HuH-7 (cell line): ENCODE measurements at regions not wholly inside any gene's neighbourhood (a gene's known extent, or its start where the extent isn't known, plus 50 kb on each side); places are given as distances from the start of the nearest gene placed in this dataset.
"Not testable (repeated sequence)": the region's sequence is repeated elsewhere in the genome, so short reads cannot be mapped to it uniquely, and the experiment has no call there.

ENCODE experiments used
- DNase-seq: peaks from one replicate; pipeline ENCODE4 v3.0.0; 2011; ENCODE audit warnings: low spot score

DNA sequence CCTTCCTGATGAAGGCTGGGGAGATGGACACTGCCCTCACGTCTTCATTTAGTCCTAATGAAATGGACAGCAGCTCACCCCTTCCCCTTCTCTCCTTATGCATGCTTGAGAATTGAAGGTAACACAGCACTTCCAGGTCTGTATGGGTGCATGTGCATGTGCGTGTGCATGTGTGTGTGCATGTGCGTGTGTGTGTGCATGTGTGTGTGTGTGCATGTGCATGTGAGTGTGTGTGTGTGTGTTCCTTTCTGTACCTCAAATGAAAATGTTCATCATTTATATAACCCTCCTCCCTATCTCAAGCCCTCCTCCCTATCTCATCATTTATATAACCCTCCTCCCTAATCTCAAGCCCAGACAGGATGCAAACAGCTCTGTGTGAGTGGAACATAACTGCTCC is 444.8 kb downstream of the MAT2B start:
- no peak for DNase-seq

DNA sequence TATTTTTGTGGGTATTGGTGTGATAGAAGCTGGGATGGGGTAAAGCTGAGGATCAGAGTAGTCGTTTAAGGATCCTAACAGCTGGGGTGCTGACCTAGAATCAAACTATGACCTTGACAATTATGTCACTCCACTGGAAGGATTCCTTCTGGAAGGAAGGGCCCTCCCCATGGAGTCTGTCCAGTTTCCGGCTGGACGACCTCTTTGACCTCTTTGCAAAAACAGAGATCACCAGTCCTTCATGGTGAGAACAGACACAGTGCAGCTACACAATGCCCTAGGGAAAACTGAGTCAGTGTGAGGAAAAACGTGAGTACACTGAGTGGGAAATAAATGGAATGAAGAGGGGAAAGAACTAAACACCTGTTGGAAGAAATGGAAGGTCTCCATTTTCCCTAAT is 445.6 kb downstream of the MAT2B start:
- DNase-seq = no peak

DNA sequence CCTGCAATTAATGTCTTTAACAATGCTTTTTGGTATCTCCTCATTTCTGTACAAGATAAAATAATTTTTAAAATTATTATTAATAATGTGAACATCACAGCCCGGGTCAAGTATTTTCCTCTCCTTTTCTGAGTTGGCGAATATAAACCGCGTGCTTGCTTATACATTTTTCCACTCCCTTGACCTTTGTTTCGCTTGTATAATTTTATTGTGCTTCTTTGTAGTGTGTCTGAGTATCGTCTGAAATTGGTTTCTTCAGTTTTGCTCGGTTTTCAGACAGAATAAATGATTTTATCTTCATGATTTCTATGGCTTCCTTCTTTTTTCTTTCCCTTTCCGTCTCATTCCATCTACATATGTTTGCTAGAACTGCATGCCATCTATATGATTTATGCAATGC is 448.5 kb downstream of the MAT2B start:
- DNase-seq = no peak

DNA sequence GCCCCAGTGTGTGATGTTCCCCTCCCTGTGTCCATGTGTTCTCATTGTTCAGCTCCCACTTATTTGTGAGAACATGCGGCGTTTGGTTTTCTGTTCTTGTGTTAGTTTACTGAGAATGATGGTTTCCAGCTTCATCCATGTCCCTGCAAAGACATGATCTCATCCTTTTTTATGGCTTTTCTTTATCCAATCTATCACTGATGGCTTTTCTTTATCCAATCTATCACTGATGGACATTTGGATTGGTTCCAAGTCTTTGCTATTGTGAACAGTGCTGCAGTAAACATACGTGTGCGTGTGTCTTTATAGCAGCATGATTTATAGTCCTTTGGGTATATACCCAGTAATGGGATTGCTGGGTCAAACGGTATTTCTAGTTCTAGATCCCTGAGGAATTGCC is 455.8 kb downstream of the MAT2B start:
- not testable (repeated sequence) for DNase-seq

DNA sequence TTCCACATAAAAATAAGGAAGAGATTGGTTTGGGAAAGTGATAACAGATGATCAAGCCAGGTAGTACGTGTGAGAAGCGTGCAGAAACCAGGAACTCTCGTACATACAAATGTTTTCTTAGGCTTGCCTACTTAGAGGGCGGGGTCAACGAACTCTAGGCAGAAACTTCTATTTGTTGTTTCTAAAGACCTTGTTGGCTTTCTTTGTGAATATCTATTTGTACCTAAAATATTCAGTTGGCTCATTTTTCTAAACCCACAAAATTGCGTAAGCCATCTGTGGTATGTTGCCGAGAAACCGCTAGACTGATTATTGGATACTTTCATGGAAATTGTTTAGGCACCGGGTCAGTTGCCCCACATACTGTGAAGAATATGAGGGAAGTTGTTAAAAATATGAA is 458.5 kb downstream of the MAT2B start:
- no peak for DNase-seq

DNA sequence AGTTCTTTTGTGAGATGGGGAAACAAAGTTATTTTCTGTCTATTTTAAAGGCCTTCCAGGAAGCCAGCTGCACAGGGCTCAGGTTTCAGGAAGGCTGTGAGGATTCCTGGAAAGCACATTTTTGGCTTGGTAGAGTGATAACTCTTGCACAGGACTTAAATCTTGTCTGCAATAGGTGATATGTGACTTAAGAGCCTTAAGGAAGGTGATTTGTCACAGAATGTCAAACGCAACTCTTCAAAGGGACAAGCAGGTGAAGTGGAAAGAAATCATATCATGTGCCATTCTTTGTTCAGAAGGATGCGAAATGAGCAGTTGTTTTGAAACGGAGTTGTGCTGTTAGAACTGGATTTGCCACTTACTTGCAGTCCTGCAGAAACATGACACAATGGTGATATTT is 459.3 kb downstream of the MAT2B start:
- no peak for DNase-seq

DNA sequence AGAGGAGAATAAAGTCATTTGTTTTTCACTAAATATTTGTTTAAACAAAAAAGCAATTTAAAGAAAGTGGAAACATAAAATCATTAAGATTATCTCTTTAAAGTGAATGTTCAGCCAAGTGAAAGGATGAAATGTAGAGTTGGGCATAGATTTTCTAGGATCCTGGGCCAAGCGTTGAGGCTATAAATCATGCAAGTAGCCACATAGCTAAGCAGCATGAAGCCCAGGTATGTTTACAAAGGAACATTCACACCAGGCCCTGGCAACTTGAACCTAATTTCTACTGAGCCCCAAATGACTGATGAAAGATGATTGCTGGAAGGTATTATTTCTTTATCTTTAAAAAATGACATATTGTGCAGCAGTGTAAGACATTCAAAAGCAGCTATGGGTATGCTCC is 461.8 kb downstream of the MAT2B start:
- no peak for DNase-seq

DNA sequence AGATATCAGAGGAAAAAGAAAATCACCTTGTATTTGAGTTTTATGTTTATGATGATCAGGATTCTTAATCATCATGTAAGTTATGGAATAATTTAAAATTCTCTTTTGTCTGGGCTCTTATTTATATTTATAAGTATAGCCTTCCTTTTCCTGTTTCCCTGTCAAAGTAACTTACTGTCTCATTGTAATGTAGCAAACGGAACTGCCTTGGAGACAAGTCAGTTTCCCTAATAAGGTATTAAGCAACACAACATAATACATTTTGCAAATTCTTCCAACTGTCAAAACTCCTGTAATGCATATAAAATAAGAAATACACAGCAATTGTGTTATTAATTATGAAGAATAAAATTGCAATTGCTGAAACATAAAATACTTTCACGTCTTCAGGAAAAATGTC is 463.2 kb downstream of the MAT2B start:
- no peak for DNase-seq

DNA sequence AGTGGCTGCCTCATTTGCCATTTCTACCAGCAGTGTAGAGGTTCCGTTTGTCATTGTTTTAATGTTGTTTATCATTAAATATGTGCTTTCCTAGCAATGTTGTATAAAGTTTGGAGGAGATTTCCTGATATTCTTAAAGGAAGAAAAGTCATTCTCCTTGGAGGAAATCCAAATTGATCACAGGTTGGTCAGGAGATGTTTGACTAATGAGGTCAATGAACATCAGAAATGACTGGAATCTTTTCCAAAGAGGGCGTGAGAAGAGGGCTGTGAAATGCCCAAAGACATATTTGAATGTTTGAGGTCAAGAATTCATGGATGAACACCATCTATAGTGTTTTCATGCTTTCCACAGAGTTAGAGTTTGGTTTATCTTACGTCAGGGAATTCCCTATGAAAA is 471.3 kb downstream of the MAT2B start:
- no peak for DNase-seq

DNA sequence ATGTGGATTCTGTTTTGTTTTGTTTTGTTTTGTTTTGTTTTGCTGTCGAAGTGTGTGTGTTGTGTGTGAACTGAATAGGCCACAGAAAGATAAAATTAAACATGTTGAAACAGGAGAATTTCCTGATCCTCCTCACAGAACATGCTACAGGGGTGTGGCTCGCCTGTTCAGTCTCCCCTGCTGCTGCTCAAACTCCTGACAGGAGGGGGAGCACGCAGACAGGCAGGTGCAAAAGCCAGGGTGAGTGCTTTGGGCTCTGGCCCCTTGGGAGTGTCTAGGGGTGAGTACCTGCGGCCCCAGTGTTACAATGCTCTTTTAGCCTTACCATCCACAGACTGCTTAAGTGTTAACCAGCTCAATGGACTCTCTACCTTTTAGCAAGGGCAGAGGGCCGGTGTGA is 473.5 kb downstream of the MAT2B start:
- DNase-seq = no peak

DNA sequence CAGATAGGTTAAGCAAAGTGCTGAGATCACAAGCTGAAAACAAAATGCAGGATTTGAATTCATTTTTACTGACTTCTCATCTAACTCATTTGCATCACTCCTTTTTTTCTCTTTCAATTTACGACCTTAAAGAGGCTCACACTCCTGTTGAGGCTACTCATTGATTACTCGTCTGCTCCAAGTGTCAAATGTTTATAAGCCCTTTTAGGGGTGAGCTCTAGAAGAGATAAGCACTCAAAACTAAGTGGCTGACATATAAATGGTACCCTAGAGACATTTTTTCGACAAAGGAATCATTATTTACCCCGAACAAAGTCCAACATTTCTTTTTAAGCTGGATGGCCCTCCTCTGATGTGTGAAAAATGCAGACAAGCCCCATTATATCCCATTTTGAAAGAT is 483.1 kb downstream of the MAT2B start:
- no peak for DNase-seq

DNA sequence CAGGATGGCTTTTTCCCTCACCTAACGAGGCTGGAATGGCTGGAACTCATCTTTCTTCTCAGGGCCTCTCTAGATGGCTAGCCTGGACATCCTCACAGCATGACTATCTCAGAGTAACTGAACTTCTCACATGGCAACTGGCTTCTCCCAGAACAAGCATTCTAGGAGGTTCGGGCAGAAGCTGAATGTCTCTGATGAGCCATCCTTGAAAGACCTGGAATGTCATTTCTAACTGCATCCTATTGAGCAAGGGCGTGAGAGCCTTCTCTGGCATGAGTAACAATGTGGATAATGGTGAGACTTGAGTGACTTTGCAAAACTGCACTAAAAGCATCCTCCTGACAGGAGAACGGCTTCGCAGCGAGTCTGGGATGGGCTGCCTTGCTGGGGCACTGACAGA is 487.7 kb downstream of the MAT2B start:
- DNase-seq = no peak

DNA sequence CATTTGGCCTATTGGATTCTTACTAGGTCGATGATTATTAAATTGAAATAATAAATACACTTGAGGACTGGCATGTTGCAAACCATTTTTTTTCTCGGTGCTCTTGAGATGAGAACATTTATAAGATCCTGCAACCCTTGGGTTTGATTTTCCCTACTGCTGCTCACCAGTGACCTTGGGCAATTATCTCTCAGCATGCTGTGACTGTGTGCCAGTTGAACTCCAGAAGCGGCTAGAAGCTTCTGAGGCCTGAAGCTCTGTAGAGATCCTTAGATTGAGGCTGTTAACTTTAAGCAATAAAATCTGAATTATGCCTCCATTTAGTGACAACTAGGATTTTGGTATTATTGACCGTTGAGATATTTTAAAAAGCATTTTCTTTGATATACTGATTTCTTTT is 489.8 kb downstream of the MAT2B start:
- DNase-seq = no peak

DNA sequence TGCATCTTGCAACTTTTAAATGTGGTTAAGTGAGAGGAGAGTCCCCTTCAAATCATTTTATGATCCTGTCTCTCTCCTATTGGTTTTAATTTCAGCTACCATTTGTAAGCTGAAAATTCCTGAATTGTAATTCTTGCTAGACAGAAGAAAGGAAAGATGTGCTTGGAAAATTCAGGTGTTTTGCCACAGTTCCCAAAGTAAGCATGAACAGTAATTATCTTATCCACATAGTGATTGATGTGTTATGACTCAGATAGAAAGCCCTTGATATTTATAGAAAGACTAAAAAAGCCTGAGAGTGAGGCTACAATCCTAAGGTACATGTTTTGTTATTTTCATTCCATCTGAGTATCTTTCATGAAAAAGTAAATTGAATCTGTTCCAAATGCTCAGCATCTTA is 492.5 kb downstream of the MAT2B start:
- no peak for DNase-seq

DNA sequence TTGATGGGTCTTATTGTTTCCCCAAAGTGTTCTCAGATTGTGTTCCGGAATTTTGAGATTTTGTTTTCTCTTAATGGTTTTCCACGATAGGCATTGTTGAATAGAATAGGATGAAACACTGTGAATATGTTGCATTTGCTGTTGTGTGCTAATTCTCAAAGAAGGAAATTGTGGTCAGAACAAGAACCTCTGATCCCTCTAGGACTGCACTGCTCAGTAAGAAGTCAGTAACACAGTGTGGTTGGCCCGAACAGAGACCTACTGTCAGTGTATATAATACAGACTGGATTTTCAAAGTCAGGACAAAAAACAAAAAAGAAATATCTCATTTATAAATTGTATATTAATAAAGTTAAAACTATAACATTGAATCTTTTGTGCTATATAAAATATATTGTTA is 494.8 kb downstream of the MAT2B start:
- DNase-seq = no peak

DNA sequence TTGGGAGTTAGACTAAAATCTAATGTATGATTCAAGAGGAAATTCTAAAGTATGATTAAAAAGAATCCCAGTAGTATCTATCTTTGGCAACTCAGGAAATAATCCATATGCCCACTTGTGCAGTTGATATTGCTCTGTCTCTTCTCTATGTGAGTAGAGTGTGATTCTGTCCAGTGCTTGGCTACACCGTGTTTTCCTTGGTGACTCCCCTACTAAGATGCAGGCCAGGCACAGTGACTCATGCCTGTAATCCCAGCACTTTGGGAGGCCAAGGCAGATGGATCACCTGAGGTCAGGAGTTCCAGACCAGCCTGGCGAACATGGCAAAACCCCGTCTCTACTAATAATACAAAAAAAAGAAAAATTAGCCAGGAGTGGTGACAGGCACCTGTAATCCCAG is 495.4 kb downstream of the MAT2B start:
- DNase-seq = no peak

DNA sequence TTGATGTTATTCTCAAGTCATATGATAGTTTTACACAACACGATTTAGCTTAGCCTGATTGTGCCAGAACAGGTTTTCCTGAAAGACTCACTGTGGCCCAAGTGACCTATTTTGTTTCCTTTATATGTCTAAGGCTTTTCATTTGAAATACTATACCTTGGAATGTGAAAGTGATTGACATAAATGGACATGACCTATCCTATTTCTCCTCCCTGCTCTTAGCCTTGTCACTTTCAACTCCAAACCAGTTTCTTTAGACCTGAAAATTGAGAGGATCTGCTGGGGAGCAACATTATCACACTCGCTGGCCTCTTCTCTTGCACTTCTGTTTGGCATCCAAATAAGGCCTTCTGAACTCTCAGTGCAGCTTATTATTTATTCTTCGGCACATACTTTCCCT is 496.8 kb downstream of the MAT2B start:
- DNase-seq = no peak

DNA sequence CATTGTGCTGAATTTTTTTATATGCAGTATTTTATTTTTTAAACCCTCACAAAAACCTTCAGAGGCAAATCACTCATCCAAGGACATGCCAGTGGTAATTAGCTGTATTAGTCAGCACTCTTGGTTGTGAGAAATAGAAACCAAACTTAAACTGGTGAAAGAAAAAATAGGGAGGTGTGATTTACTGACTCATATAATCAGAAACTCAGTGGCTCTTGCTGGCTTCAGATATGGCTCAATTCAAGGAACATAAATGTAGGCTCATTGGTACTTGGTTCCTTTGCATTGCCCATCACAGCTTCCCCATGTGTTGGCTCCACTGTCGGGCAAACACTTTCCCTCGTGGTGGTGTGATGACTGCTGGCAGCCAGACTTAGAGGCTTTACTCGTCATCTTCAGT is 497.2 kb downstream of the MAT2B start:
- DNase-seq = no peak

DNA sequence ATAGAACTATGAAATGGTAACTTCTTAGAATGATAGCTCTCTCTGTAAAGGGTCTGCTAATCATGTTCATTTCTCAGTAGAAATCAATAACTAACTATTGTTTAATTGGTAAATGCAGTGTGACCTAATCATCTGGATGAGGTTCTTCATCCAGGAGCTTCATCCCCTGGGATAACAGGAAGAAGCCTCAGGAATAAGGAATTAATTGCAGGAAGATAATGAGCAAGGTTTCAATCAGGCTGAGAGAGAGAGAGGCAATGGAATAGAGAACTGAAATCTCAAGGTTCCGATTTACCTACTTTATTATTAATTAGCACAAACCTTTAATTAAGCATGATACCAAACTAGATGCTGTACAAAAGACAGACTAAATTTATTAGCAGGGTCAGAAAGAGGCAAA is 499.7 kb downstream of the MAT2B start:
- no peak for DNase-seq

DNA sequence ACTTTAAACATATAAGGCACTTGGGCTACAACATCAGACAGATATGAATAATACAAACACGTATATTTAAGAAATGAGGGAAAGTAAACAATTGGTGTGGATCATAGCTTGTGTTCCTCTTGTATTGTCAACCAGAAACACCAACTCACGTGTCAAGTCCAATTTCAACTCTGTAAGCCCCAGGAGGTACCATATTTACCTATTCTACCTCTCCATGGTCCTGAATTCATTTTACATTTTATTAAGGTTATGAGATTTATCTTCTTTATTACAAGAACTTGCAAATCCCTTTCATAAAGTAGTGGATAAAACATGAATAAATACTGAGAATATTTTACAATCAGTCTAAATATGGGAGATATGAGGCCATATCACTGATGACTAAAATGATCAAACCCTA is 501.6 kb downstream of the MAT2B start:
- no peak for DNase-seq

DNA sequence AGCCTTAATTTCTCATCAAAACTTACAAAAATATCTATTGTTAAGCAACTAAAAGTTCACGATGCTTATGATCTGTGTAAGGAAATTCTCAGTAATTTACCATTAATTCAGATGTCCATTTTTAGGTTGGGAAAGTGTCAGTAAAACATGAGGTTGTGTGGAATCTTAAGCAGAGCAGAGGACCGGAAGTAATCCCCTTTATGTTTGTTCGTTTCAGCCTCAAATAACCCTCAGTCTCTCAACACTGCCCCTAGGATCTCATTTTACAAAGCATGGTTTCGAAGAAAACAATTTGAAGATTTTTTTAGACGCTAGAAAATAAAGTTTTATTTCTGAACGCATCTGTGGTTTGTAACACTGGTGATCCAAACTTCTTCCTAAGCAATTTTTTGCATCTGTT is 504.2 kb downstream of the MAT2B start:
- DNase-seq = no peak

DNA sequence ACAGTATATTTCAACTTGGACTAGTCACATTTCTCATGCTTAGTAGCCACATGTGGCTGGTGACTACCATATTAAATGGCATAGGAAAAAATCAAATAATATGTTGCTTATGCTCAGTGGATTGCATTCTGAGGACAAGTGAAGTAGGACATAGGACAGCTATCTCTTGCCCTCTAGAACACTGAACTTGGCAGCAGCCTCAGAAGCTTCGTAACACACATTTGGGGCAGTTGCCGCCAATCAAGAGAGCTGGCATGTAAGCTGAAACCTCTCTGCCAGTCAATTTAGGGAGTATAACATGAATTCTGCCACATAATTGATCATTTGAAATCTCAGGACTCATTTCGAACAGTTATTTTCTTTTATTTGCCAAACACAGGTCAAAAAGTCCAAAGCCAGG is 505.5 kb downstream of the MAT2B start:
- no peak for DNase-seq

DNA sequence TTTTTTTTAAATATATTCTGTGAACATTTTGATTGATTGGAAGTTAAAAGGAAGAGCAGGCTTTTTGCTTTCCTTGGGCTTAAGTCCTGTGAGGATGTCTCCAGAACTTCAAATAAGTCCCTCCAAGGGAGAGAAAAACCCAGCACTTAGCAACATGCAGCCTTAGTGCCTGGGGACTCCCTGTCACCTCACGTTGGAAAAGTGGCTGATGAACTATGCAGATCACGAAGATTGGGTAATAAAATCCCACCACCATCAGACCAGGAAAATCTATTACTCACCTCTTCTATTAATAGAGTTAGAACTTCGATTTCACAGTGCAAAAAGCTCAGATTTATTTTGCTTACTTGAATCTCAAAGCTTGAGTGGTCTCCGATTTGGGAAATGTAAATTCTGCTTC is 507.0 kb downstream of the MAT2B start:
- no peak for DNase-seq

DNA sequence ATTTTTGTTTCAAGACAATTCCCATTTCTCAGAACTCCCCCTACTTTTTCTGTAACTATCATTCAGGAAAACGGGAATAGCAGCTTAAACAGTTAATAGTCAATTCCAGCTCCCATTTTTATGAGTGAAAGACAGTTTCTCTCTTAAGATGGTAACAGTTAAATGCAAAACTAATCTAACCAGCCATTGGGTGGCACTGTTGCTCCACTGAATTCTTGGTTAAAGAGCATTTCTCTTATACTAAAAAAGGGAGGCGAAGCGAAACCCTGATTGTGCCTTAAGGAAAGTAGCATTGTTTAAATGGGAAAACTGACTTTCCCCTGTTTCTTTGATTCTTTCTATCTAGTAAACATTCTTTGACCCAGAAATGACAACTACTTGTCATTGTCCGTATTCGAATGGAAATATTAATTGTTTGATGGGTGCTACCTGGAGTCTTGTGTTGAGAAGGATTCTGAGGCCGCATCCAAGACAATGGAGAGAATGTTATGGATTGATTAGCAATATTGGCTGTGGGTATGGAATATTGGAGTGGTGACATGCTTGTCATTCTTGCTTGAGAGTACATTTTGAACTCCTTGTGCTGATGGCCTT is 507.8 kb downstream of the MAT2B start:
- peak; percentile 4 for DNase-seq

DNA sequence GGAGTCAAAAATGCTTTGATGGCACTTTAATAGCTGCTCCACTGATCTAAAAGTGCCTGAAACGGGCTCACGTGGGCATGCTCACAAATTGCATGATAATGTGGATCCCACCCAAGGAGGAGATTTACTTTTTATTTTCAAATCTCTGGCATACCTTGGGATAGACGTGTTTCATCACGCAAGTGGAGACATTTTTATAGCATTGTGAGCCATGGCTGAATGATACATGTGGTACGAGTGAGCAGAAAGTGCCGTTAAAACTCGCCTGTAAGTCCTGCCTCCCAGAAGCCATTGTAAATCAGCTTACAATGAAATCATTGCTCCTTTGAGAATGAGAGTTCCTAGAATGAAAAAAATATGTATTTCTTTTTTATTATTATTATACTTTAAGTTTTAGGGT is 514.7 kb downstream of the MAT2B start:
- no peak for DNase-seq
